ENCODE measurements at regions not wholly inside any gene's neighbourhood (a gene's known extent, or its start where the extent isn't known, plus 50 kb on each side); places are given as distances from the start of the nearest gene placed in this dataset.
"Not testable (repeated sequence)": the region's sequence is repeated elsewhere in the genome, so short reads cannot be mapped to it uniquely, and the experiment has no call there.

DNA sequence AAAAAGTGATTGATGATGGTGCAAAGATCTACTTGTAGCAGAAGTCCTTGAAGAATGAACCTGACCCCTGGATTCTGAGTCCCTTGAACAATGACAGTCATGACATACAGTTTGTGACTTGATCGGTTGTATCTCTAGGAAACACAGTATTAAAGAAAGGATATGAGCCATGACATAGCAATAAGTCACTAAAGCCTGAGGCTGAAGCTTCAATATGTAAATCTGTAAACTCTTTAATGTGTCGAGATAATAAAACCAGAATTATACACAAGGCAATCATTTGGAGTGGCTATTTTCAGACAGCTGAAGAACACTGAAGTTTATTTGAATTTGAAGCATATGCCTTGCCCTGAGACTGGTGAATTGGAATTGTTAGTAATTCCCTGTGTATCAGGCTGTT lies 911.5 kb upstream of the RAG2 start:
- DNase-seq (ENCODE audit: low spot score), result no peak

DNA sequence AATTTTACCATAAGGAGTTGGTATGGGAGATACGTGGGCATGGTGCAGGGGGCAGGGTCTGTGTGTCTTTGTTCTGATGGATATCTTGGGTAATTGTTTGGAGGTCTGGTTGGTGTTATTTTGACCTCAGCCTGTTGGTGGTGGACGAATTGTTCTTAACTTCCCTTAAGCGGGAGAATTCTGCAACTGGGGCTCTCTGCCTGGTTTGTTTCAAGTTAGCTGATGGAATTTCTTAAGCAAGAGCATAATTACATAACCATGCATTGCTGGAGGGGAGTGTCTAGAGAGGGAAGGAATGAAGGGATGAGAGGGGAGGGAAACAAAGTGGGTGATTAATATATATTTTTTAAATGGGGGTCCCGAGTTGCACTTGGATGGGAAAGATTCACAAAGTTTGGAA lies 908.5 kb upstream of the RAG2 start:
- no peak for DNase-seq (ENCODE audit: low spot score)

DNA sequence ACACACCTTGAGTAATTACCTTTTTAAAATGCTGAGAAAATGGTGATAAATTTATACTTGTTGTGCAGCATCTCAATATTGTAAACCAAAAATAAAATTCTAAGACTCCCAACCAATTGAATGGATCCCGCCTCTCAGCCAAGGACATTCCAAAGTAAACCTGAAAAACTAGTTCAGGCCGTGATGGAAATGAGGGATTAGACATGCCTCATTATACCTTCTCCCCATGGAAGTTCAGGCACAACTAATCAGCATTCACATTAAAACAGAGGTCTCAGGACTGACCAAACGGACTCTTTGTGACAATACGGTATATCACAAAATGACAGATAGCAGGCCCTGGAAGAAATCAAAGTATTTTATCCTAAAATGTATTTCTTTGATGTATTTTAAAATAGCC lies 907.4 kb upstream of the RAG2 start:
- no peak for DNase-seq (ENCODE audit: low spot score)

DNA sequence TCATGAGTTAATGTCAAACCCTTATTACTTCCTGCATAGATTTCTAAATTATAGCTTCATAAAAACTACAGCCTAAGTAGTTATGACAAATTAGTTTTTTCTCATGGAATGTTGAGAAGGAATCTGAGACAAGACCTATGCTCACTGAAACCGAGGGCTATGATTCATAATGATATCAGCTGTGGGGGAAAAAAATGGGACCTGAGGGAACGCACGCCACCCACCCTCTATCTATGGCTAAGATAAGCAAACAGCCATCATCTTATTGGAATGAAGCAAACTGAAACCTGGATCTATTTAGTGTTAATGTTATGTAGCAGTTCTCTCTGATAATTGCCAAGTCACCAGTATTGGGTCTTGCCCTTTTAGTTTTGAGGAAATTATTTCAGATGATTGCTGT lies 906.9 kb upstream of the RAG2 start:
- DNase-seq (ENCODE audit: low spot score), result no peak

DNA sequence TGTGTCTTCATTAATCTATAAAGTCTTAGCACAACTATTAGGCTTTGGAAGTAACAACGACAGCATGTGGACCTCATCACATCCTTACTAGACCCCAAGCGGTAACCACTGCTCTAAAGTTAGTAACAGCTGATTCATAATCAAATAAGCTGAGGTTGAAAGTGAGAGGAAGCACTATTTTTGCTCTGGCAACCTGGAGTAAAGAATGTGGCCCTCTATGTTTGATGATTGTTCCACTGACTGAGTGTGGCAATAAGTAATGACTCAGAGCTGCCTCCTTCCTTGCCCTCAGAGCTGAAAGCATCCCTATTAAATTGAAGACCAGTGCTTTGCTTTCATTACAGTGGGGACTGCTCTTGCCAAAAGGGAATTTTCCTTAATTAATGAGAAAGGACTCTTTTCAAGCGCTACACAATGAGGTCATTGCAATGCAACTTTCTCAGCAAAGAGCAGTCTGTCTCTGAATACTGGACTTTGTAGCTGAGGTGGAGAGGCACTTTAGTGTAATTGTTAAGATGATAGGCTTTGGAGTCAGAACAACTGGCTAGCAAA lies 906.1 kb upstream of the RAG2 start:
- DNase-seq (ENCODE audit: low spot score), result no peak

DNA sequence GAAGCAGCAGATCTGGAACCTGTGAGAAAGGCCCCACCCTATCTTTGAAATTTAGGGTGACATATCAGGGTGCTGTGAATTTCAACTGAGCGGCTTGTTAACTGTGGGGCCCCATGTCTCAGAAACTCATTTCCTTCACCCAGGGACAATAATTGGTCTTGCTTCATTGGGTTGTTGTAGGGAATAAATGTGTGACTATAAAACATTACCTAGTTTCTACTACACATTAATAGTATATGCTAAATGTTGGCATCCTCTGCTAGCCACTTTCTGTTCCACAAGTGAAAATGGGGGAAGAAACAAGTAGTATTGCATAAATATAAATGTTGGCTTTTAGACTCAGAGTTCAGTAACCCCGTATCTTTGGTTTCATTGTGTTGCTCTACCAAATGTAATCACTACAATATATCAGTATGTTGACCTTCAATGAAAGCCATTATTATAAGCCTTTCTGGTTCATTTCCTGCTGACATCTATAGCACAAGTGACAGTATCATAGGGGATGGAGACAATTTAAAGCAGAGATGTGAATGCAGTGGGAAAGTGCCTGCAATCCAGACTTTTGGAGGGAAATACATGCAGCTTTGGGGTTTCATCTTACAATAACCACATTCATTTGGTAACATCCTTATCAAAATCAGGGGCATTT lies 905.5 kb upstream of the RAG2 start:
- no peak for DNase-seq (ENCODE audit: low spot score)

DNA sequence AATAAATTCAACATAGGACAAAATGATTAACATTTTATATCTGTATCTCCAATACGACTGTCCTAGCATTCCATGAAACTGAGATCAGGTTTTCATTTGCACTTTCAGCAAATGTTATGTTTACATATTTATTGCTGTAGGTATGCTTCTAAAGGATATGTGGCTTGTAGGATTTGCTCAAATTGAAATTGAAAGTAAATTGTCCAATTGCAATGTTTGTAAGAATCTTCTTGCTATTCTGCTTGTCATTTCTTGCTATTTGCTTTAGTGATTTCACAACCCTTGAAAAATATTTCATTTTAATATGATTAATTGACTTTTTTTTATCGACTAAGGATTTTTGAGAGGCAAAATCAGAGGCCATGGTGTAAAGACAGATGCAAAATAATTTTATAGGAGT lies 904.2 kb upstream of the RAG2 start:
- no peak for DNase-seq (ENCODE audit: low spot score)

DNA sequence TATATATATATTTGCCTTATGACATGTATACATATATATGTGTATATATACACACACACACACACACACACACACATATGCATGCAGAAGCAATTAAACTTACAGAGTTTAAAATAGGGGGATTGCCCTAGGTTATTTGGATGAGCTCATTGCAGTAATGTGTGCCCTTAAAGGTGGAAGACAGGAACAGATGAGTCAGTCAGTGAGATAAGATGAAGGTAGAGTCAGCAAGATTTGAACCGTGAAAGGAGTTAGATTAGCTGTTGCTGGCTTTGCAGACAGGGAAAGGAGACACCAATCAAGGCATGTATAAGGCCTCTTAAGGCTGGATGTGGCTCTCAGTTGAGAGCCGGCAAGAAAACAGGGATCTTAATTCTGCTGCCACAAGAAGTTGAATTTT lies 902.4 kb upstream of the RAG2 start:
- DNase-seq (ENCODE audit: low spot score), result no peak

DNA sequence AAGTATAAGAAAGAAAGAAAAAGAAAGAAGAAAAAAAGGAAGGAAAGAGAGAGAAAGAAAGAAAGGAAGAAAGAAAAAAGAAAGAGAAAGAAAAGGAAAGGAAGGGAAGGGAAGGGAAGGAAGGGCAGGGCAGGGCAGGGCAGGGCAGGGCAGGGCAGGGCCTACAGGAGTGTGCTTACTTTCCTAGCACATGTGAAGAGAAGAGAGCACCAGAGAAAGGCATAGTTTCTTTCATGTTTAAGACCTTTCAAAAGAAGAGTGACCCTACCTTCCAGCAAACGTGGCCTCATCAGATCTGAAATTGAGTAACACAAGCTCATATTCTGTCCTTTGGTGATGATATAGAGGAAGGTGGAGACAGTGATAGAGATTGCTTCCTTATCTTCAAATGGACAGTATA lies 899.3 kb upstream of the RAG2 start:
- DNase-seq (ENCODE audit: low spot score), result no peak

DNA sequence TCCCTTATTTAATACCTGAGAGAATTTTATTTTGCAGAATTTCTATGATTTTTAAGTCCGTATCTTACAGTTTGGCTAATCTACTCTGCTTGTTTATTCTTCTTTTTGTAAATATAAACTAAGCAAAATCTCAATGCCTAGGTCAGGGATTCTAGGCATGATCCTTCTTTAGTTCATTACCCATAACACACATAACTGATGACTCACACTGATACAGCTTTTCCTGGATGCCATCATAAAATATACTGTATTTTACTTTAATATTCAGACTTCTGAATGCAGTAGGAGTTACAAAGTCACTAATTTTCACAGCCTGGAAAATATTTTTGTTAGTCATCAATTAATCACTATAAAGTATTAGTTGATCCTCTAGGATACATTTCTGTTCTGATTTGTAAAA lies 898.2 kb upstream of the RAG2 start:
- DNase-seq (ENCODE audit: low spot score), result no peak

DNA sequence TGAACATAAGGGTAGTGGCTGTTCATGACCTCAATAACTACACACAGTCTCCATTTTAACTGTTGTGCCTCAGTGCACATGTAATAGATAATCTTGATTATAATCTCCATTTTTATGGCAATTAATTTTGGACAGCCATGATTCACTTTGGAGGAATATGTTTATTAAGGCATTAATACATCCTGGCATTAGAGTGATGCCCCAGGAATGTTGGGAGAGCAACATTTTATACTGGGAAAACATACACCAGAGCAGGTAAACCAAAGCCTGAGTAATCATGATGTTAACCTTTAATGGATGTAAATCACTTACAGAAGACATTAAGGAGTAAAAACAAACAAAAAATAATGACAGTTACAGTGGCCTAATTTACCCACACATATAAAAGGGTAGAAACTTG lies 886.3 kb upstream of the RAG2 start:
- no peak for DNase-seq (ENCODE audit: low spot score)

DNA sequence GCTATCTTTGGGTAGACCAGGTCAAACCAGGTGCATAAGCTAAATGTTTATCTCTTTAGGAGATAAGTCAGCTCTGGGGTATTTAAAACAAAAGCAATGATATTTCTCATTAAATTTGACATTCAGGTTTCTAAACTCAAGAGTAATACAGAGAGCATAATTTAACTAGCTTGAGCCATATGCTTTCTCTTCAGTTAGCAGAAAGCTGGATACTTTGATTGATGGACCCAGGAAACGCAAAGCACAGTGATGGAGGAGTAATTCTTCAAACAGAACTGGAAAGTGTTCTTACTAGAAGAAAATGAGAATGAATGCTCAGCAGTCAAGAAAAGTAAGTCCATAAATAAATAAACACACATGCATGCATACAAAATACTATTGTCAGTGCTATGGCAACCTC lies 885.7 kb upstream of the RAG2 start:
- DNase-seq (ENCODE audit: low spot score), result no peak

DNA sequence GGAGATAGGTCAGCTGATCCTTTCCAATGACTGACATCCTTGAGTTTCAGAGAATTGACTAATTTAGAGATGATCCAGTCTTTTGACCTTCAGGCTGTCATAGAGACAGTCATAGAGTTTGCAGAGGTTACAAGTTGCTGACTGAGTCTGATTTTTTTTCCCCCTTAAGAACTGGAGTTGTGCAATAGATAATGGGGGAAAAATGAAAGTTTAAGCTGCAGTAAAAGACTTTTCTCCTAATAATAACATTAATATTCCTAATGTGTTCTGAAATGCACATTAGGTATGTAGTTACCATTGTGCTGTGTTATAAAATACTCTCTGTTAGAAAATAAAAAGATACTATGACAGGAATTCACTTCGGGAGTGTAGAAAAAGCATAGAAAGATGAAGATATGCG lies 876.9 kb upstream of the RAG2 start:
- no peak for DNase-seq (ENCODE audit: low spot score)

DNA sequence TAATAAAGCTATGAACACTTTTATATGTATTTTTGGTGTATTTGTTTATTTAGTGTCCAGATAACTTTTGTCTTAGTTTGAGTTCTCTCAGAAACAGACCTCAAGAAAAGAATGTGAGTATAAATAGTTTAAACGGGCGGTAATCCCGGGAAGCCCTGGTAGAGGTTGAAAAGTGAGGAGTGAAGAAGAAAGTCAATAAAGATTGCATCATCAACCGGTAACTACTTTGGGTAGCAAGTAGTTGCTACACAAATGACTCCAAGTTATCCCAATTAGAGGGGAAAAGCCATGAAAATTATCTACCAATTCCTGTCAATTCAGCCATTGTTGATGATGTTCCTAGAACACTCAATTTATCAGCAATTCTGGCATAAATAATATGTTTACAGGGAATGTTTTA lies 870.3 kb upstream of the RAG2 start:
- no peak for DNase-seq (ENCODE audit: low spot score)

DNA sequence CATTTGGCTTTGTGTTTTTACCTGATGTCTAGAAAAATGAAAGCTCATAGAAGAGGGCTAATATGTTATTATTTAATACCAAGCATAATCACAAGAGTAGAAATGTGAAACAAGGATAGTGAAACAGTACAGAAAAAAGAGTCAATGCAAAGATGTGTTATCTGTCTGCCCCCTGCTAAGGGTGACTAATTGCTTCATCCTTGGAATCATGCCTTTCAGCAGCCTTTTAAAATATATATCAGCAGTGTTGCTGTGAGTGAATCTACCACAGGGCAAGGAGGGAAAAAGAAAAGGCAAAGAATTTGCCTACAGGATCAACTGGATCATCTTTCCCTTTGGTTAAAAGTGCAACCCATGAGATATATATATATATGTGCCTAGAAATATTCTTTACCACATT lies 867.2 kb upstream of the RAG2 start:
- DNase-seq (ENCODE audit: low spot score), result no peak

DNA sequence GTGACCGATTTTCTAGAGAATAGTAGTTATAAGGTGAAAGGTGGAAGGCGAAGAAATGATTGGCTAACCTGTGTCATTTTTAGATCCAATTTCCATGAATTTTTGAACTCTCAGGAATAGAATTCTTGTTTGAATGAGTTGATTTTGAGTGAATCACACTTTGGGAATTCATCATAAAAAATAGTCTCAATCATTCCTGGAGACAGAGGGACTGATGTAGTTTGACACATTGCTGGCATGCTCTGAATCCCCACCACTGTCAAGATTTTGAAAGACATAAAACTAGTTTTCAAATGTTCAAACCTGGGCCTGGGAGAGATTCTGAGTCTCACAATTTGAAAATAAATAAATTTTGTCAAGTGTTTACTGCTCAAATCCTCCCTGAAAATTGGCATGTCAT lies 861.4 kb upstream of the RAG2 start:
- DNase-seq (ENCODE audit: low spot score), result no peak

DNA sequence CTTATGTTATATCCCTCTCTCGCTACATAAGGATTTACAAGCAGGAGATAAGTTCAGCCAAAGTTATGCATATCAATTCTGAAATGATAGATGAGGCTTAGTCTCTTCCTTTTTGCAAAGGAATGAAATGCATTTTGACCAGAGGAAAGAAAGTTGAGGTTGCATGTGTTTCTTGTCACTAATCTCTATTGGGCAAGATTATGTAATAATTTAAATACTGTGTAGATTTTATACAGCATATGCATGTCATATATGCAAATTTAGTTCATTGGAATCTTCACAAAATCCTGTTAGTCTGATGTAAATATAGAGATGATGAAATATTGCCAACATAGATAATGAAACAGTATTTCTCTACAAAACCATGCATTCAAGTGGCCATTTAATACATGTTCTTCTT lies 858.7 kb upstream of the RAG2 start:
- DNase-seq (ENCODE audit: low spot score), result no peak

DNA sequence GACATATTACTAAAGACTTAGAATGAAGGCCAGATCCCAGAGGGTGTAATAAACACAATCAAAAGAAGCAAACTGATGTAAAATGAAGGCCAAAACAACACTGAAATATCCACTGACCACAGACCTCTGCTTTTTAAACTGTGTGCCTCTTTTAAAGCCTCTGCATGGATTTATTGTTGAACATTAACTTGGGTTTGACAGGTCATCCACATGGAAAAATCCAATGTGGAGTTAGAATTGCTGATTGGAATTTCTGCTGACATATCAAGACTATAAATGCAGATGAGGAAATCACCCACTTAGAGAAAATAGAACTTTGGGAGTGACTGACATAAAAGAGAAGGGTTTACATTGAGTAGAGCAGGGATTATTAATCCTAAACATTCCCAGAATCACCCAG lies 853.9 kb upstream of the RAG2 start:
- DNase-seq (ENCODE audit: low spot score), result no peak

DNA sequence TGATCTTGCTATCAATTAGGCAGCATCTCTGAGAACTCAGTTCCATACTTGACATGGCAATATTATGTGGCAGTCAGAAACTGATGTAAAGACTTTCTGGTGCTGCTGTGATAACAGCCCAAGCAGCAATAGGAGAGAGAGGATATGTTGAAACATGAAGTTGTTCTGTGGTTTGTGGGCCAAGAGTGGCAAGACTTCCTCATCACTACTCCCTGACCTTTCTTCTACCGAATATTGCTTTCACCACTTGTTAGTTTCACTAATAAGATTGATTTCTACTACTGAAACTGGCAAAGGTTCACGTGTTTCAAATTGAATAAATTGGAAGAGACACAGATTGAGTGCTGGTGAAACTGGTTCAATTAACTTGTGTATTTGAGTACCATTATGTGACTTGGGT lies 852.6 kb upstream of the RAG2 start:
- no peak for DNase-seq (ENCODE audit: low spot score)

DNA sequence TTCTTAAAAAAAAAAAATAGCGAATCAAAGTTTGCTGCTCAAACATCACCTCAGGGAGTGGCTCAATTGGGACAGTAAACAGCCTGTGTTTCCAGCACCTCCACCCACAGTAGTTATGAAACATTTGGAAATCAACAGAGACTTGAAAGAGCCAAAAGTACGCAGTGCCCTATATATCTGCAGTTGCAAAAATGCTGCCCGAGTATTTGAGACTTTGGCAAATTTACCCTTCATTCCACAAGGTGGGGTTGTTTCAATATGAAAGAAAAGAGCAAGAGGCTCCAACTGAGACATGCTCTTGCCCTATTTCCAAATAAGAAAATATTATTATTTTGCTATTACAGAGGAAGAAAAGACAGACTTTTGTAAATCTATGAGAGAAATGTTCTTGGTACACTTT lies 851.1 kb upstream of the RAG2 start:
- DNase-seq (ENCODE audit: low spot score), result no peak

DNA sequence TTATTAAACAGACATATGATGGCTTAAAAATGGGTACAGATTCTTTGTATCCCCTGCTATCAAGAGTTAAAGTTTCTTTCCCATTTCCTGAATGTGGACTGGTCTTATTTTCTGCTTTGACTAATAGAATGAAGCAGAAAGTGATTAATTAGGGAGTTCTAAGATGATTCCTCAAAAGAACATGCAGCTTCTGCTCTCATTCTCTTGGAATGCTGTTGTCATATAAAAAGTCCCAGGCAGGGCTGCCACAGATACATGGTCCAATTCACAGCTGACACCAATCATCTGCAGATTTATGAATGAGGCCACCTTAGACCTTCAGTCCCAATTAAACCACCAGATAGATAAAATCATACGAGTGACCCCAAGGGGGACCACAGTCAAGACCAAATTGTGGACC lies 844.5 kb upstream of the RAG2 start:
- DNase-seq (ENCODE audit: low spot score), result no peak

DNA sequence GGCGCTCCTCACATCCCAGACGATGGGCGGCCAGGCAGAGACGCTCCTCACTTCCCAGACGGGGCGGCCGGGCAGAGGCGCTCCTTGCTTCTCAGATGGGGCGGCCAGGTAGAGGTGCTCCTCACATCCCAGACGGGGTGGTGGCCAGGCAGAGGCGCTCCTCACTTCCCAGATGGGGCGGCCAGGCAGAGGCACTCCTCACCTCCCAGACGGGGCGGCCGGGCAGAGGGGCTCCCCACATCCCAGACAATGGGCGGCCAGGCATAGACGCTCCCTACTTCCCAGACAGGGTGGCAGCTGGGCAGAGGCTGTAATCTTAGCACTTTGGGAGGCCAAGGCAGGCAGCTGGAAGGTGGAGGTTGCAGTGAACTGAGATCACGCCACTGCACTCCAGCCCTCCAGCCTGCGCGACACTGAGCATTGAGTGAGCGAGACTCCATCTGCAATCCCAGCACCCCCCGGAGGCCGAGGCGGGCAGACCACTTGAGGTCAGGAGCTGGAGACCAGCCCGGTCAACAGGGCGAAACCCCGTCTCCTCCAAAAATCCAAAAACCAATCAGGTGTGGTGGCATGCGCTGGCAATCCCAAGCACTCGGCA lies 833.7 kb upstream of the RAG2 start:
- not testable (repeated sequence) for DNase-seq (ENCODE audit: low spot score)

DNA sequence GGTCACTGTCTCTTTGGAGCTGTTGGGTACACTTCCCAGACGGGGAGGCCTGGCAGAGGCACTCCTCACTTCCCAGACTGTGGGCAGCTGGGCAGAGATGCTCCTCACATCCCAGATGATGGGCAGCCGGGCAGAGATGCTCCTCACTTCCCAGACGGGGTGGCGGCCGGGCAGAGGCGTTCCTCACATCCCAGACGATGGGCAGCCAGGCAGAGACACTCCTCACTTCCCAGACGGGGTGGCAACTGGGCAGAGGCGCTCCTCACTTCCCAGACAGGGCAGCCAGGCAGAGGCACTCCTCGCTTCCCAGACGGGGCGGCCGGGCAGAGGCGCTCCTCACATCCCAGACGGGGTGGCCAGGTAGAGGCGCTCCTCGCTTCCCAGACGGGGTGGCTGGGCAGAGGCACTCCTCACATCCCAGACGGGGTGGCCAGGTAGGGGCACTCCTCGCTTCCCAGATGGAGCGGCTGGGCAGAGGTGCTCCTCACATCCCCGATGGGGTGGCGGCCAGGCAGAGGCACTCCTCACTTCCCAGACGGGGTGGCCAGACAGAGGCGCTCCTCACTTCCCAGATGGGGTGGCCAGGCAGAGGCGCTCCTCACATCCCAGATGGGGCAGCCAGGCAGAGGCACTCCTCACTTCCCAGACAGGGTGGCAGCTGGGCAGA lies 833.1 kb upstream of the RAG2 start:
- not testable (repeated sequence) for DNase-seq (ENCODE audit: low spot score)

DNA sequence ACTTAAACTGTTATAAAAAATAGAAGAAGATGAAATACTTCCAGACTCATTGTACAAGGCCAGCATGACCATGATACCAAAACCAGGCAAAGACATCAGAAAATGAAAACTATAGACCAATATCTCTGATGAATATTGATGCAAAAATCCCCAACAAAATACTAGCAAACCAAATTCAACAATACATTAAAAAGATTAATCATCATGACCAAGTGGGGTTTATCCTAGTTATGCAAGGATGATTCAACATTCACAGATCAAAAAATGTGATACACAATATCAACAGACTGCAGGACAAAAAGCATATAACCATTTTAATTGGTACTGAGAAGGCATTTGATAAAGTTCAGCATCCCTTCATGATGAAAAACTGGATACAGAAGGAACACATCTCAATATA lies 824.5 kb upstream of the RAG2 start:
- no peak for DNase-seq (ENCODE audit: low spot score)

All from HuH-7.5 (cell line).